Stimulated activated CD4-positive, alpha-beta T cell treated with anti-CD3 and anti-CD28 coated beads, Interleukin-12 subunit alpha, Interleukin-12 subunit beta, amount 100 ng/mL, for 24 hours (primary cell): ENCODE measurements at regions not wholly inside any gene's neighbourhood (a gene's known extent, or its start where the extent isn't known, plus 50 kb on each side); places are given as distances from the start of the nearest gene placed in this dataset.

Experiments used
- DNase-seq, 2 experiments: peaks; one replicate each; pipeline ENCODE4 v3.0.0-alpha.2; 2020; ENCODE audit warnings: low read depth in 2 of 2

DNA sequence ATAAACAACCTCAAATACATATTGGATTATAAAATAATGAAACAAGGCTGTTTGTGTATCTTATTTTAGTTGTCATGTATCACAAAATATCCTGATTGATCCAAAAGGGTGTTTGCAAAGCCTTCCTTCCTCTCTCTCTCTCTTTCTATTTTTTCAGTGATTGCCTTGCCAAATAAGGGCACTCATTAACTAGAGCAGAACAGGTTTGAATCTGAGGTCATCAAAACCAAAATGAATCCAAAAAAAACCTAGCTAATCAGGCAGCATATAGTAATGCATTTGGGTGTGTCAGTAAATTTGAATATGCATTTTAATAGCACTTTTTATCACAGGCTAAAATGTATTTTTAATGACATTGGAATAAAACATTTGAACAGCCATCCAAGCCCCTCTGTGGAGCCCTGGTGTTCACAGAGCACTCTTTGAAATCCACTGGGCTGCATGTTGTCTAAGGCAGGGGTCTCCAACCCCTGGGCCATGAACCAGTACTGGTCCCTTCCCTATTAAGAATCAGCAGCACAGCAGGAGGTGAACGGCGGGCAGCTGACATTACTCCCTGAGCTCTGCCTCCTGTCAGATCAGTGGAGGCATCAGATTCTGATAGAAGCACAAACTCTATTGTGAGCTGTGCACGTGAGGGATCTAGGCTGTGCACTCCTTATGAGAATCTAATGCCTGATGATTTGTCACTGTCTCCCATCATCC, 171.8 kb upstream of the RAI14 start:
- DNase-seq, result no peak

DNA sequence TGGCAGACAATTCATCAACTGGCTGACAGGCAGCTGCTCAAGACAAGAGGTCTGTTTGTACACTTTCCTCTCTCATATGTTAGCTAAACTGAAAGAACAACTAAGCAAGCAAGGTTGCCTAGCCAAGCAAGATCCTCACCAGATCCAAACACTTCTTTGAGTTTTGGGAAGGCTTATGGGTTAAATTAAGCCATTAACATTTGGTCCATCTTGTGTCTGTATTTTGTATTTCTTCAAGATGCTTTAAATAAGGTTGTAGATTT, 170.4 kb upstream of the RAI14 start:
- no peak for DNase-seq

DNA sequence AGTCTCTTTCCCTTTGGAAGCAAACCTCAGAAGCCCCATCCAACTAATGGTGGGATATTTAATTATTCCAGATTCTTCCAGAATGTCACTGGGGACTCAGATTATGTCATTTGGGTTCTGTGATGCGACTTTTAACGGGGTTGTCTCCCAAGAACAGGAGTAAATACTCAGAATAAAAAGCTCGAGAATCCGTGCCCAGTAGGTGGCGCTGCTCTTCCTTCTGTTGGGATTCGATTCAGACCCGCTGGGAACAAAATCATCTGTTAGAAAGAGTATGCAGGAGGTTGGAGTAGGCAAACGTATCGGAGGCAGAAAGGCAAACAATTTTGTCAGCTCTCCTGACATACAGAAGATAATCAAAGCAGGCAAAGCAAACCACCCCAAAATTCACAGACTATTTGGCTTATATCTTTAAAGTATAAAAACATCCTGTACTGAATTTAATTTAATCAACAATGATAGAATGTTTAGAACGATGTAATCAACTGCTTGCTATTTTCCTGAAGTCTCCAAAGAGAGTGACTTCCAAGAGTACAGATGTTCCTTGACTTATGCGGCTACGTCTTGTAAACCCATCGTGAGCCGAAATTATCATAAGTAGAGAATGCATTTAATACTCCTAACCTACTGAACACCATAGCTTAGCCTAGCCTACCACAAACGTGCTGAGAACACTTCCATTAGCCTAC, 169.8 kb upstream of the RAI14 start:
- DNase-seq, result peak; percentile 23 to 72

DNA sequence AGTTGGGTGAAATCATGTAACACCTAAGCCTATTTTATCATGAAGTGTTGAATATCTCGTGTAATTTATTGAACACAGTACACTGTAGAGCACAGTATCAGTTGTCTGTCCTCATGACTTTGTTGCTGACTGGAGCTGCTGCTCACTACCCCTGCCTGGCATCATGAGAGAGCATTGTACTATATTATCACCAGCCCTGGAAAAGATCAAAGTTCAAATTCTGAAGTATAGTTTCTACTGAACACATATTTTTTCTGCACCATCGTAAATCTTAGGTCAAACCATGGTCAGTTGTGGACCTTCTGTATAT, 169.3 kb upstream of the RAI14 start:
- no peak for DNase-seq

DNA sequence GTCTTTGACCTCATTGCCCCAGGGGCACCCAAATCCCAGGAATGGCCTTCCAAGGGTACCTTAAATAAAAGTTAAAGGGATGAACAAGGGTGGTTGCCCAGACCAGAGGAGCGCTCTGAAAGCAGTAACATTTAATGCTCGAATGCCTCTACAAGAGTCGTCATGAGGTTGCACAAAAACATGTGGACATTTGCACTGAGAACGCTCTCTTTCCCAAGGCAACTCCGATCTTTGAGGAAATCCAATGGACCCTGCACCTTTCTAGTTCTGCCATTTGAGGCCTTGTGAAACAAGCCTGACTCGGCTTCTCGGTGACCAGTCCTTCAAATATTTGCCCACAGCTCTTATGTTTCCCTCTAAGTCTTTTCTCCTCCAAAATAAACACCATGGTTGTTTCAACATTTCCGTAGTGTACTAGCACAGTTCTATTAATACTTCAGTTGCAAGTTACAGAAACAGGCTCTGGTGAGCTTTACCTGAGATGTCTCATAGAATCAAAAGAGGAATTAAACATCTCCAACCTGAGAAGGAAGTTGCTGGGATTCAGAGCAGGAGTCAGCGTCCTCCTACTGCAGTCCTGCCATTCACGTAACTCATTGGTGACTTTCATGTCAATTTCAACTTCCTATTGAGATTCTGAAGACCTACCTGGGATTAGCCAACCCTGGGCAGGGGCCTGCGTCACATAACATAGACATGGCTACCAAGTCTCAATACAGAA, 168.8 kb upstream of the RAI14 start:
- no peak for DNase-seq

DNA sequence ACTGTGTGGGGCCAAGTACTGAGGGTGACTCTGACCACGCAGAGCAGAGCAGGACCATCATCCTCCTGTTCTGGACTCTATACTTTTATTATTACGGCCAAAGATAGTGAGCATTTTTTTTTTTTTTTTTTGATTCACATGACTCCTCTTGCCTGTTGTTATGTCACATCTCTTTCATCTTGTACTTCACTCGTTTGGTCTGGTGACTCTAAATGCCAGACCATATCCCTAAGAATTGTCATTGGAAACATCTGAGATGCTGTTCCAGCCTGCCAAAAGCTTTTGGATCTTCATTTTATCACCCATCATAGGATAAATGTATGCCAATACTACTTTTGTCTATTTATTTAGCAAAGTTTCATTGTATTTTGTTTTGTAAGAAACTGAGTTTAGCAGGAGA, 168.2 kb upstream of the RAI14 start:
- DNase-seq, result no peak

DNA sequence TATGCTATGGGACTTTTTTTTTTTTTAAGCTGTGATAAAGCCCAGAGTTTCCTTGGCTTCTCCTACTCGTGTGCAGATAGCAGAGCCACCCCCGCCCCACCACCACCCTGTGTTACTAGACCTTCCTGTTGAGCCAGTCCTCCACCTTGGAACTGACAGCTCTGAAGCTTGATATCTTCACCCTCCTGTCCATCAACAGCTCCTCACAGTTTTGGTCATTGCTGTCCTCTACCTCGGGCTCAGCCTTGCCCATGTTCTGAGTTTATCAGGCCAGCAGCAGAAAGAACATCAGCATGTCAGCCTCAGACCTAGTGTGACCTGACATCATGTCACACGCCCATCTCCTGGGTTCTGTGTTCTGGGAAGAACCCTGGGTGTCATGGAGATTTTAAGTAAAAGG, 167.1 kb upstream of the RAI14 start:
- DNase-seq, result no peak

DNA sequence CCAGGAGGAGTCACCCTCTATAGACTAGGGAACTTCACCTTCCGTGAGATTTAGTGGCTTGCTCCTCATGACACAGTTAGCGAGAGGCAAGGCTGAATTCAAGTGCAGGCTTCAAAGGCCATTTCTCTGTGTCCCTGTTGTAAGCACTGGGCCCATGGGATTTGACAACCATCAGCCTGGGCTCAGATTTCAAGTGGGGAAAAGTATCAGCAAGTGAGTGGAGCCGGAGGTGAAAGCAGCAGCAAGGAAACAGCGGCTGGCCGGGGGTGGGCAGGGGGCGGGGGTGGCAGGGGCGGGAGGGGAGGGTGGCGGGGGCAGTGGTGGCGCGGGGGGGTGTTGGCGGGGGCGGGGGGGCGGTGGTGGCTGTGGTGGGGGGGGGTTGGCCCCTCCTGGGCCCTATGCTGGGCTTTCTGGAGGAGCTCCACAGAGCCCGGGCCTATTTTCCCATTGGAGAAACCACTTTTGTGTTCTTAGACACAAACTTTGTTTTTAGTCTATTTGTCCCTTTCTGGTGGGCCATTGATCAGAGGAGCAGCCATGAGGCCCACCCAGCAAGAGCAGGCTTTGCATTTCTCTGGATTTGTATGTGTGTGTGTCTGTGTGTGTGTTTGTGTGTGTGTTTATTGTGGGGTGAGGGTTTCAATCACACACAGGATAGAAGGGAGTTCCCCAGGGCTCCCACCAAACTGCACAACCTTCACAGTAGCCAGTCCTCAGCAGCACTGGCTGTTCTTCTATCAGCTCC, 165.4 kb upstream of the RAI14 start:
- DNase-seq, result no peak

DNA sequence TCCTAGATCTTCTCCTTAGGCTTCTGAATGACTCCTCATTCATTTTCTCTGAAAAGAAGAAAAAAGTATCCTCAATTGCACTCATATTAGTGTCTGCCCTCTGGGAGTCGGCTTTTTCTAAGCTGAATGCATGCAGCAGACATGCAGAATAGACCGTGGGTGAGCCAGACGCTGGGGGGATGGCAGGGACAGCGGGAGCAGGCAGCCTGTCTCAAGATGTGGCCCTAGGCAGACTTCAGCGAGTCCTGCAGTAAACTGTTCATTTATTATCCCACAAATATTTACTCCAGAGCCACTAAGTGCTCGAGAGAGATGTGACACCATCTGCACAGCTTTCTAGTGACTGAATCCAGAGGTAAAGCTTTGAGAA, 164.9 kb upstream of the RAI14 start:
- DNase-seq, result no peak

DNA sequence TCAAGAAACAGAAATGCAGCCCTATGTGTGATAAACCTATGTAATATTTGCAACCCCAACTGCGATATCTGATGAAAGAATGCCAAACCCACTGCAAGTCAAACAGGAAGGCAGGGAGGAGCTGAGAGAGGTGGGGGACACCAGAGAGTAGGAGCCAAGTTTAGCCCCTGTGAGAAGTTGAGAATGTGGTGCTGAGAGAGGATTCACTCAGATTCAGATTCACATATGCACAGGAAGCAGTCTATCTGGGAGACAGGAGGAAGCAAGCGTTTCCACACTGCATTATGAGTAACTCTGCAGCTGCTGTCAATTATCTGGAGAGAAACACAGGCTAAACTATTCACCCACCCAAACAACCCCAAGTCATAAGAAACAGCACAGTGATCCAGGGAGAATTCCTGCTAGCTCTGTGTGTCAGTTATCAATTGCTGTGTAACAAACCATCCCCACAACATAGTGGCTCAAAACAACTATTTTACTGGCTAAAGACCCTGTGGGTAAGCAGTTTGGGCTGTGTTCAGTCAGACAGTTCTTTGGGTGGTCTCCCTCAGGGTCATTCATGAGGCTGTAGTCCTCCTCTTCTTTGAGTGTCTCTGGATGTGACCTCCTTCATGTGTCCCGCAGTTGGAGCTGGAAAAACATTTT, 161.9 kb upstream of the RAI14 start:
- no peak for DNase-seq

DNA sequence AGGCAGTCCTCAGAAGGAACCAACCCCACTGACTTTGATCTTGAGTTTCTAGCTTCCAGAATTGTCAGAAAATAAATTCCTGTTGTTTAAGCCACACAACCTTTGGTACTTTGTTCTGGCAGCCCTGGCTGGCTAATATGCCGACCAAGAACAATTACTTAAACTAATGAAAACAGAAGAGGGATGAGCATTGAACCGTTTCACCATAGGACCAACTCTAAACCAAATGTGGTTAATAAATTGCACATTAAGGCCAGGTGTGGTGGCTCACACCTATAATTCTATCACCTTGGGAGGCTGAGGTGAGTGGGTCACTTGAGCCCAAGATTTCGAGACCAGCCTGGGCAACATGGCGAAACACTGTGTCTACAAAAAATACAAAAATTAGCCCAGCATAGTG, 160.9 kb upstream of the RAI14 start:
- no peak for DNase-seq

DNA sequence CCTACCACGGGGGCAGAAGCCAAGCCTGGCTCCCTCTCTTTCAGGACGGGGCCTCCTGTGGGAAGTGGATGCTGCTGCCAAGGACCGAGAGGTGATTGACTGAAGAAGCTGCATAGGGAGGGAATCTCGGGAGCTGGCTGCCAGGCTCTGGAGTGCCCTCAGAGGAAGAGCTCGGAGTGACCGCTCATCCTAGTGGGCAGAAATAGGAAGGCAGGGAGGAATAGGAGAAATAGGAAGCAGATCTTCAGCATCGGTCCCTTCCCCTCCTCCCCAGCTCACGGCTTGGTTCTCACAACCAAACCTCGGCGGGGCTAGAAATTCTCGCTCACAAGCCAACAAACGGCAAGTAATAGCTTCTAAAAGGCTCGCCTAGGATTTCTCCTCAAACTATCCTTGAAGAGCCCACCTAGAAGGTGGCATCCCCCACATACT, 159.9 kb upstream of the RAI14 start:
- no peak for DNase-seq

DNA sequence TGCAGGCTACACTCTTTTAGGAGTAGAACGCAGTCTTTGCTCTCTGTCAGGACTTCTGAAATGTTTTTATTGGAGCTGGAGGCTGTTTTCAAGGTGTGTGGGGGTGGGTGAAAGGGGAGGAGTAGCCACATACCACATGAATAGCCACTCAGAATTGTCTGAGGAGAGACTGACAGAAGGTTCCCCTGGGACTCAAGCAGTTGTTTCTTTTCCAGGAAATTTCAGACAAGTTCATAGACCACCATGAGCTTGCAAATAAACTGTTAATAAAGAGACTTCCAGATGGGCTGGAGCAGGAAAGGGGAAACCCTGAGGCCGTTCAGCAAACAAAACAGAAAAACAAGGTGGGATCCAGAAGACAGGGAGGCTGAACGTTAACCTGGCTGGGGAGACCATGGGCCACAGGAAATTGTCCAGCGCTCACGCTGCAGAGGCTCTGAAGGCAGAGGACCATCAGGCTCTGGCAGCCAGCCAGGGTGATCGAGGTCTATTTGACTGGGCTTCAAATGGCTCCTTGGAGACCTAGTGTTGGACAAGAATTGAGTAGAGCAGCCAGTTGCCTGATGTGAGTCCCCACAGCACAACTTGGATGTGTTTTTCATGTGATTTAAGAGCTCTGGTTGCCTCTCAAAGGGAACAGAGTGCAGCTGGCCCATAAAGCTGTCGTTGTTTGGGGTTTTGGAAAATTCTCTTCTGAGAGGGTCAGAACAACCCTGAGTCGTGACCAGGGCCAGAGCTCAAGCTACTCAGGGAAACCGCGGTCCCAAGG, 159.2 kb upstream of the RAI14 start:
- DNase-seq, result no peak

DNA sequence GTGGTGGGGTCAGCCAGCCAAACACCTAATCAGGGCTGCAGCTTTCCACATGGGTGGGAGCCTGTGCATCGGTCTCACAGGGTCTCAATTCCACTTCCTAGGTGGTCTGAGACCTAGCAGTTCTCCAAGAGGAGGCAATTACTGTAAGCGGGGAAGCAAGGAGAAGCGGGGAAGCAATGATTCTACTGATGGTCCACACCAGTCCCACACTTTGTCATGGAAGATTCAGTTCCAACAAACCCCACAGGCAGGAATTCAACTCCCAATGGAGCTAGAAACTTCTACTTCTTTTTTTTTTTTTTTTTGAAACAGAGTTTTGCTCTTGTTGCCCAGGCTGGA, 158.7 kb upstream of the RAI14 start:
- DNase-seq, result no peak

DNA sequence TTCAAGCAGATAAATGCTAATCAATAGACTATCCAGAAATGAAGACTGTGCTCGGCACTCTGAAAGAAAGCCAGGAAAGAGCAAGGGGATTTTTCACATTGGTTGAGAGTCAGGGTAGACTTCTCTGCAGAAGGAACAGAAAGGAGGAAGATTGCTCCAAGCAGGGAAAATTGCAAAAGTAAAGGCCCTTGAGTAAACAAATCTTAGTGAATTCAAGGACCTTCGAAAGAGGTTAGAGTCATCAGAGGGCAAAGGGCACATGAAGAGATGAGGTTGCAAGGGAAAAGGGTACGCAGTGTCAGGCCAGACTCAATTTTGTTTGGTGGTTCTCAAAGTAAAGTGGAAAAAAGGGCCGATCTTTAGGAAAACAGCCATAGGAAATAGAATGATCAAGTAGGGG, 157.6 kb upstream of the RAI14 start:
- DNase-seq, result no peak

DNA sequence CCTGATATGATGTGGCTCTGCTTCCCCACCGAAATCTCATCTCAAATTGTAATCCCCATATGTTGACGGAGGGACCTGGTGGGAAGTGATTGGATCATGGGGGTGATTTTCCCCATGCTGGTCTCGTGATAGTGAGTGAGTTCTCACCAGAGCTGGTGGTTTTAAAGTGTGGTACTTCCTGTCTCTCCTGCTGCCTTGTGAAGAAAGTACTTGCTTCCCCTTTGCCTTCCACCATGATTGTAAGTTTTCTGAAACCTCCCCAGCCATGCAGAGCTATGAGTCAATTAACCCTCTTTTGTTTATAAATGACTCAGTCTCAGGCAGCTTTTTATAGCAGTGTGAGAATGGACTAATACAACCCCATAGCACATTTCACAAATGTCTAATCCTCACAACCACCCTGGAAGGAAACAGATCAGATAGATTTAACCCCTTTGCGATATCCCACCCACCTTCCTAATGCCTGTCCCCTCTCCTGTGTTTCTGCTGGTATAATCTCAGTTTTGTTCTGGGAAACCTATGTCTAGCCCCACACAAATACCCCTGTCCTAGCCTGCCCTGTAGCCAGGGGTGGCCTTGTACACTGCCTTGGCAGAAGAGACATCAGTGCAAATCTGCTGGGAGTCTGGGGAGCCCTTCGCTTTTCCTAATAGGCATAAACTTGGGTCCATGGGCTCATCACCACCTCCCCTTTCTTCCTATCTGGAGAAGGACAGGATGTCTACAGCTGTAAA, 157.0 kb upstream of the RAI14 start:
- DNase-seq, result no peak

DNA sequence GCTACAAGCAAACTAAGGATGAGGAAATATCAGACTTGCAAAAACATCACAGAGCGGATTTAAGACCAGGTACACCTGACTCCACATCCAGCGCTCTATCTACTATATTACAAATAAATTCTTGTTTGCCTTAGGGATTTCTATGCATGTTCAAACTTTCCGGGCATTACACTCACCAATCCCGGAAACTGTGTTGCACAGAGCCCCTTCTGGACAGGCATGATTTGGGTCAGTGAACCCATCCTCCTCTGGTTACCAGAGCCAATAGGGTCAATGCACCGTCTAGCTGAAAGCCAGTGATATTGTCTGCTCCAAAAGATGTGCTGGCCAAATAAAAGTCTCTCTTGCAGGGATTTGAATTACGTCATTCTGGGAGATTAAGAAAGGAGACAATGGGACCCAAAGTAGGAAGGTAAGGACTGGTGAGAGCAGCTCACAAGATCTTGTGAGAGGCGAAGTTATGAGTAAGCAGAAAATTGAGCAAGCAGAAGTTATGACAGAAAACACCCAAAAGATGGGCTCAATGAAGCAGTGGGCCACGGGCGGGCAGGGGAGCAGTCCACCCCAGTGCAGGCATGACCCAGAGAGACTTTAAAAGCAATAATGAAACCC, 155.8 kb upstream of the RAI14 start:
- DNase-seq, result no peak

DNA sequence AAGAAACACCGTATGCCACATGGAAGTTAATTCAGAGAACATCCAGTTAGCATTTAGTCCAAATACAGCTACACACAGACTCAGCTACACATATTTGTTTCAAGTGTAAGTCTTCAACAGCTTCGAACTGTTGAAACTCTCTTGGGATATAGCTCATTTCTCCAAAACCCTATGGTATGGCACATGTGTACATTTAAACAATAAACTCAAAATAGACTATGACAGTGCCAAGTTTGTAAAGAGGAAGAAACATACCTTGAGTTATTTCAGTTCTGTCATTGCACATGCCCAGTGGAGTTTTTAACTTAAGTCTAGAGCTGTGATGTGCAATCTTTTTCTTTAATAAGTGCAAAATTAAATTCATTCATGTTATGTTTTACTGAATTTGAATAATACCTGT, 155.1 kb upstream of the RAI14 start:
- no peak for DNase-seq

DNA sequence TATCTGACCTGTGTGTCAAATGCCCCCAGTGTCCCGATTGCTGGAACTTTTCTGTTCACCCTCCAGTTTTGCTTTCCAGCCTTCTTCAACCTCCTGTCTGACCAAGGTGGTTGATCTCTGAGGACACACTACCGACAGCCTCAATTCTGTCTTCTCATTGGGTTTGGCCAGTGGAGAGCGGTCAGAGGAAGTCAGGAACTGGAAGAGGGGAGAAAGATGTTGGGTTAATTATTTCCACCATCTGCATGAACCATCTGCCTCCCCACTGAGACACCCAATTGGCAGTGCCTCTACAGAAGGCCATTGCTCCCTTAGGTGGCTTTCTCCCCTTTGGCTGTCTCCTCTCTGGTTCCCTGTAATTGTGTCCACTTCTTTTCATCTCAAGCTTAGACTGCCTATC, 154.3 kb upstream of the RAI14 start:
- DNase-seq, result no peak

DNA sequence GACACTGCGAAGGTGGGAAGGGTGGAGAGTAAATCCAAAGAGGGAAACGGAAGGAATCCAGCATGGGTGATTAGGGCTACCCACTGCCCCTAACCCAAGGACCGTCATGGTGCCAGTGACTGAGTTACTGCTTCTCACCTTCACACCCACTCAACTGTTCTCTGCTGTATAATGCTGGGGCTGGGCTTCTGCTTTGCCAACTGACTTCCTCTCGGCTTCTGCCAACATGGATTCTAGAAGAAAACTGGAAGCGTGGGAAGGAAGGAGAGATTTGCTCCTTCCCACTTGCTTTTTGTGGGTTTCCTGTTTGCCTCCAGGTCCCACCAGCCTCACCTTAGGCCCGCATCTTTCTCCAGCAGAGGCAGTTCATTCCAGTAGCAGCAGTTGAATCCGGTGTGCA, 153.5 kb upstream of the RAI14 start:
- DNase-seq, result no peak
